Kasumi-1 (cell line): ENCODE measurements at regions not wholly inside any gene's neighbourhood (a gene's known extent, or its start where the extent isn't known, plus 50 kb on each side); places are given as distances from the start of the nearest gene placed in this dataset.
"Not testable (repeated sequence)": the region's sequence is repeated elsewhere in the genome, so short reads cannot be mapped to it uniquely, and the experiment has no call there.

Experiments
- DNase-seq, 2 experiments: peaks; one replicate each; lab custom pipeline; 2025; lab: John Stamatoyannopoulos, UW

- DNase-seq: no peak
Measured at GRCh38 chr1:232164078-232164963, 465.6 kb downstream of the SIPA1L2 start.

DNA sequence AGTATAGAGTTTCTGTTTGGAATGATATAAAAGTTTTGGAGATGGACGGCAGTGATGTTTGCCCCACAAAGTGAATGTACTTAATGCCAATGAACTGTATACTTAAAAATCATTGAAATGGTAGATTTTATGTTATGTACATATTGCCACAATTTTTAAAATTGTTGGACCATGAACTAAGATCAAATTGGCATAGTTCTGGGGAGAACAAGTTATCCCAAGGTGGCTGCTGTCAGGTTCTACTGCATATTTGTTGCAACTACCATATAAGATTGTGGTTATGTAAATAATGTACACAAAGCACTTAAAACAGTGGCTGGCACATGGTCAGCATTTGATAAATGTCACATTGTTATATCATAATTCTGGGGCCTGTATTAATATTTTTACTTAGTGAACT, 466.4 kb downstream of the SIPA1L2 start:
- no peak for DNase-seq

GRCh38 chr1:232162001-232162400, 467.9 kb downstream of the SIPA1L2 start:
- peak; percentile 3 to 9 for DNase-seq

DNA sequence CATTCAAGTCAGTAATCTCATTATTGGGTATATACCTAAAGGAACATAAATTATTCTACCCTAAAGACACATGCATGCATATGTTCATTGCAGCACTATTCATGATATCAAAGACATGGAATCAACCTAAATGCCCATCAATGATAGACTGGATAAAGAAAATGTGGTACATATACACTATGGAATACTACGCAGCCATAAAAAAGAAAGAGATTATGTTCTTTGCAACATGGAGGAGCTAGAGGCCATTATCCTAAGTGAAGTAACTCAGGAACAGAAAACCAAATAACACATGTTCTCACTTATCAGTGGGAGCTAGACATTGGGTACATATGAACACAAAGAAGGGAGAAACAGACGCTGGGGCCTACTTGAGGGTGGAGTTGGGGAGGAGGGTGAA, 471.4 kb downstream of the SIPA1L2 start:
- DNase-seq: not testable (repeated sequence)

DNA sequence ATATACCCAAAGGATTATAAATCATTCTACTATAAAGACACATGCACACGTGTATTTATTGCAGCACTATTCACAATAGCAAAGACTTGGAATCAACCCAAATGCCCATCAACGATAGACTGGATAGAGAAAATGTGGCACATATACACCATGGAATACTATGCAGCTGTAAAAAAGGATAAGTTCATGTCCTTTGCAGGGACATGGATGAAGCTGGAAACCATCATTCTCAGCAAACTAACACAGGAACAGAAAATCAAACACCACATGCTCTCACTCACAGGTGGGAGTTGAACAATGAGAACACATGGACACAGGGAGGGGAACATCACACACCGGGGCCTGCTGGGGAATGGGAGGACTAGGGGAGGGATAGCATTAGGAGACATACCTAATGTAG, 473.9 kb downstream of the SIPA1L2 start:
- not testable (repeated sequence) for DNase-seq

GRCh38 chr1:232153652-232154051, 476.3 kb downstream of the SIPA1L2 start:
- no peak for DNase-seq

DNA sequence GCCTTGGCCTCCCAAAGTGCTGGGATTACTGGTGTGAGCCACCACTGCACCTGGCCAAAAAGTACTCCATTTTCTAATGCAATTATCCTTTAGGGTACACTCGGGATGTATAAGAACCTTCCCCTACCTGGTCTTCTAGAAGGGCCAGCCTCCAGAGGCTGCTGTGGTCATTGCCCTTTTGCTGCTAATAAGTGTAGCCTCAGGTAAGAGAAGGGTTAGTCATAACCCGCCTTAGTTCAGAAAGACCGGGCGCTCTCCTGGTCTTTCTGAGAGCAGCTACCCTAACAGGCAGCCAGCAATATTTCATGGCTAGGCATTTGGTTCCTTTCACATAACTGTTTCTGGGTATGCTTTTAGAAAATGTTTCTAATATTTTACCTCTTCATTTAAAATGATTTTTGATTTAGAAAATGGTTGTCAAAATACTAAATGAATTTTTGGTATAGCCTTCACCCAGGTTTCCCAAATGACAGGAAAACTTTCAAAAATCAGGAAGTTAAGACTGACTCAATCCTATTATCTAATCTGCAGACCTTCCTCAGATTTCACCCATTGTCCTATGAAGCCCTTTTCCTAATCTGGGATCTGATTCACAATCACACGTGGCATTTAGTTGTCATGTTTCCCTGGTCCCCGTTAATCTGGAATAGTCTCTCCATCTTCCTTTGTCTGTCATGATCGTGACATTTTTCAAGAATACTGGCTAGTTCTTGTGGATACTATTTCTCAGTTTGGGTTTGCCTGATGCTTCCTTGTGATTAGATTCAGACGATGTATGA, 479.0 kb downstream of the SIPA1L2 start:
- no peak for DNase-seq

DNA sequence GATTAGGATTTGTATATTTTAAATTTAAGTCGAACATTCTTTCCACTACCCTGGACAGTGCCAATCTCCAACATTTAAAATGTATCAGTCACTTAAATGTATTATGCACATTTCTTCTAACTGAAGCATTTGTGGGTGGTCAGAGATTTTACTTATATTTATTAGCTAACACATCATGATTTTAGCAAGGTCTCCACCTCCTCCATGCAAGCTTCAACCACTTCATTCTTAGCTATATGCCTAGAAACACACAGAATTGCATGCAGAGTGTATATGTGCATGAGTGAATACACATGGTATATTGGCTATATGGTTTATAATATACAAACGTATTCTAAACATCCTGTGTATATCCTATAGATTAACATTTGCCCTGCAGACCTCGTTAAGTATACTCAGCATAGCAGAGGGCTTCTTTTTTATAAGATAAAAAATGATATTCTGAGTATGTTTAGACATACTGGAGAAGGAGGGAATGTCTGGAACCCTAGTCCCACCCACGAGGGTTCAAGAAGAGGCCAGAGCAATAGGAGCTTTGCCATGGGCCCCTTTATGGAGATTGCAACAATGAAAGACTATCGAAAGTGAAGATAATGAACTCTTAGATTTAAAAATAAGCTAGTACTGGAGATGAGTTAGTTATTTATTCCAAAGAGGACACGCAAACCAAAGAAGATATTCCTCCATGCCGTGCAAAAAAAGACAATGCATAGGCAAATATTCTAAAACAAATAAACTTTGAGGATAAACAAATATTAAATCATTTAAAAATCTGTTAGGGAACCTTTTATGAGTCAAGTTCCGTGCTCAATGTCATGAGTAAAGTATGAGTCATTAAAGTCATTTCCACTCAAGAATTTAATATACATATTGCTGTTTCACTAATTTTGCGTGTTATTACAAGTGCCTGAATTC, 480.4 kb downstream of the SIPA1L2 start:
- DNase-seq: no peak

DNA sequence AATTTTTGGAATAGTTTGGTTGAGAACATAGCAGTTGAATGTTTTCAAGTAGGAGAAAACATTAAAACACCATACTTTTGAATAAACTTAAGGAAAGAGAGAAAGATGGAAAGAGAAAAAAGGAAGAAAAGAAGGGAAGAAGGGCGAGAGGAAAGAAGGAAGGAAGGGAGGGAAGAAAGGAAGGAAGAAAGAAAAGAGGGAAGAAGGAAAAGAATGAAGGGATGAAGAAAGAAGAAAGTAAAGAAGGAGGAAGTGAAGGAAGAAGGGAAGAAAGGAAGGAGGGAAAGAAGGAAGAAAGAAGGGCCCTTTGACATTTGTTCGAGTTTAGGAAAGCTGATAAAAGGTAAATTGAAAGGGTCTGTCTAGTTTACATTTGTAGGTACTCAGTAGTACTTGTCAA, 482.7 kb downstream of the SIPA1L2 start:
- DNase-seq: no peak

DNA sequence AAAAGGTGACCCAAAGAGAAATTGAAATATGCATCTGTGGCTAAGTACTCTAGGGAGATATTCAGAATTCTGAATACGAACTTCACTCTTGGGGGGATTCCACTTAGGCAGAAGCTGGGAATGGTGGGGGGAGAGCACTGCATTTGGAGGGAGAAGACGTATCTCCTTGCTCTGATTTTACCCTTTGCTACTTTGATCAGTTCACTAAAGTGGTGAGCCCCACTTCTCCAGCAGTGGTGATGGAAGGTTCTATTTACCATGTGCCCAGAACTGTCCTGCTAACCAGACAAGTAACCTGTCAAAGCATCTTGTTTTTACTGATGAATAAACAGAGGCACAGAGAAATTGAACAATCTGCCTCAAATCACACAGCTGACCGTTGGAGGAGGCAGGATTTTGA, 483.4 kb downstream of the SIPA1L2 start:
- DNase-seq: no peak

DNA sequence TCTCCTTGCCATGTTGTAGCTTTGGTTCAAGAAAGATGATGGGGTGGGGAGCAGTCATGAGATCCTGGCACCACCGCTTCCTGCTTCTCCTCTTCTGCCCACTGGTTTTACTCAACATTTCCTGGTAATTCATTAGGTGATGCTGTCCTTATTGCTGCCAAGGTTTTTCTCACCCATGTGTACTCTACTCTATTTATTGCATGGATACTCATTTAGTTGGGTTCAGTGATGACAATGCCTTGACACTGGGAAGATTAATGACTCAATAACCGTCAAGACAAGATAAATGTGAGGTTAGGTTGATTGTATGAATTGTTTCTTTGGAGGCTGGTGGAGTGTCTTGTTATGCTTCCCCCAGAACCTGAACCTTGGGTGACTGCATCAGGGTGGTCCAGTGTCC, 484.2 kb downstream of the SIPA1L2 start:
- DNase-seq: no peak

- no peak for DNase-seq
Measured at GRCh38 chr1:232144696-232145230, 485.2 kb downstream of the SIPA1L2 start.

DNA sequence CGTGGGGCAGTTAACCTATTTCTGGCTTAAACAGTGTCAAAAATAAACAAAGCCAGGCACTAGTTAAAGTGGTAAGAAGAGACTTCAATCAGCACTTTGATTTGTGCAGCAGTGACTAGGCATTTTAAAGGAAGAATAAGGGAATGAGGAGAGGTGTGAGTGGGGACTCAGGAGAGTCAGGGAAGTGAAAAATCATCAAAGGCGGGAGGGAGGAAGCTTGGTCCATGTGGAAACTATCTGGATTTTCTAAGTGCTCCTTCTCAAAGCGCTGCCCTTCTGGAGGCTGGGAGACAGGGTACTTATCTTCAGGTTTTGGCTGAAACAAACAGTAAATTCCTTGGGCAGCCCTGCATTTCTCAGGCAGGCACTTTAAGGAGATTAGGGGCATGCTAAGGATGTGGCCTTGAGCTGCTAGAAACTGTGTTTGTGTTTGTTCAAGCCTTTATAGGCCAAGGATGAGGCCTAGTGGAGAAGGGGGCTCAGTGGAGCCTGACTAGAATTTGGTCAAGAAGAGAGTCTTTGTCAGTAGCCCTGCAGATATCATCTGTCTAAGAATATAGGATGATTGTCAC, 486.5 kb downstream of the SIPA1L2 start:
- no peak for DNase-seq

DNA sequence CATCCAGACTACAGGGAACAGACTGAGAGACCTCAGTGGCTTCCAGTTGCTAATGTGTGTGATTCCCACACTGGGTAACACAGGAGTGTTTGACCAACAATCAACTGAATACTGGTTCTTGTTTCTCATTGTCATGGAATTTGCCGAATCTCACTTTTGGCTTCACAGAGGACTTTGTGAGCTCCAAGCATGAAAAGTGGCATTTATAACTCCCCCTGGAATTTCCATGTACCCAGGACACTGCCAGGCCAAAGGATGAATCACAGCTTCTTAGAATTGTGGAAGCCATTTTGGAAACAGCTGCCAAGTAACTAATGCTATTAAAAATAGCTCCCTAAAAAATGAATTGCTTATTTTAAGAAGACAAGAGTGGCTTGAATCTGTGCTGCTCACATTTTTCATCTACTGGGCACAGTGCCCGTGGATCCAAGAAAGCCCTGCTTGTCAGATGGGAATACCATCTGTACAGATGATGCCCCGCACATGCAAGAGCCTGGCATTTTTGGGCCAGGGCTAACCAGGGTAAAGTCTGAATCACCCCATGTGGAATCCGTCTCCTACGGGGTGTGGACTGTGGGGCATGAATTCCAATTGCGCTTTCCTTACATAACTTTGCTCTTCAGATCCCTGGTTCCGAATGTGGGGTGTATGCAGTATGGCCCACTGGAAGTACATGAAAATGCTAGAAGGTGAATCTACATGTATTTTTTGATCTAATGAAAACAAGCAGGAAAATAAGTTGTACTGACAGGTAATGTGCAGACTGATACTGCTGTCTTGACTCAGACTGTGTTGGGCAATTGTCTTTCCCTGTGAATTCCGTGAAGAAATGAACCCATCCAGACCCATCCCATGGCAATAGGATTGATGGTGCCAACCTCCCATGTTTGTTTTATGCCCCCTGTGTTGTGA, 487.3 kb downstream of the SIPA1L2 start:
- no peak for DNase-seq

DNA sequence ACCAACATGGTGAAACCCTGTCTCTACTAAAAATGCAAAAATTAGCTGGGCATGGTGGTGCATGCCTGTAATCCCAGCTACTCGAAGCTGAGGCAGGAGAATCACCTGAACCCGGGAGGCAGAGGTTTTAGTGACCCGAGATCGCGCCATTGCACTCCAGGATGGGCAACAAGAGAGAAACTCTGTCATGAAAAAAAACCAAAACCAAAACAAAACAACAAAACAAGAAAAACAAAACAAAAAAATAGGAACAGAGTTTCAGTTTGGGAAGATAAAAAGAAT, 488.8 kb downstream of the SIPA1L2 start:
- DNase-seq: not testable (repeated sequence)

- DNase-seq: no peak
Measured at GRCh38 chr1:232140419-232141166, 489.3 kb downstream of the SIPA1L2 start.

- no peak for DNase-seq
Measured at GRCh38 chr1:232139444-232139843, 490.5 kb downstream of the SIPA1L2 start.

- no peak for DNase-seq
Measured at GRCh38 chr1:232138044-232138443, 491.9 kb downstream of the SIPA1L2 start.

- no peak for DNase-seq
Measured at GRCh38 chr1:232137066-232137465, 492.9 kb downstream of the SIPA1L2 start.

GRCh38 chr1:232136136-232136535, 493.8 kb downstream of the SIPA1L2 start:
- DNase-seq: no peak
